Progenitor cell of endocrine pancreas (in vitro differentiated cells): ENCODE measurements at regions not wholly inside any gene's neighbourhood (a gene's known extent, or its start where the extent isn't known, plus 50 kb on each side); places are given as distances from the start of the nearest gene placed in this dataset.

Experiments used
- DNase-seq: peaks from one replicate; pipeline ENCODE4 v3.0.0; 2021; ENCODE audit warnings: low spot score; ENCODE audit not compliant: unreplicated experiment
- H3K27ac Mint-ChIP-seq: 2 replicates; pipeline ENCODE4 v1.8.0; 2021; ENCODE audit warnings: mild to moderate bottlenecking, moderate library complexity, mixed read lengths
- H3K27me3 Mint-ChIP-seq: 2 replicates; pipeline ENCODE4 v1.8.0; 2021; ENCODE audit warnings: mixed read lengths
- H3K36me3 Mint-ChIP-seq: 2 replicates; pipeline ENCODE4 v1.8.0; 2022; ENCODE audit warnings: mixed read lengths; ENCODE audit not compliant: insufficient read depth
- H3K4me1 Mint-ChIP-seq: 2 replicates; pipeline ENCODE4 v1.8.0; 2021; ENCODE audit warnings: low read depth, mixed read lengths
- H3K4me3 Mint-ChIP-seq: 2 replicates; pipeline ENCODE4 v1.8.0; 2021; ENCODE audit warnings: low read depth, mild to moderate bottlenecking, moderate library complexity, mixed read lengths
- H3K9me3 Mint-ChIP-seq: 2 replicates; pipeline ENCODE4 v1.8.0; 2021; ENCODE audit warnings: low read depth, mixed read lengths
- TF ChIP-seq, protein P1 (sequence below): fragments of 200-600 bp; sonication (generic); IDR thresholded peaks from one replicate; pipeline ENCODE4 v1.5.0; 2021; ENCODE audit warnings: antibody characterized with exemption, mild to moderate bottlenecking; ENCODE audit not compliant: unreplicated experiment

DNA sequence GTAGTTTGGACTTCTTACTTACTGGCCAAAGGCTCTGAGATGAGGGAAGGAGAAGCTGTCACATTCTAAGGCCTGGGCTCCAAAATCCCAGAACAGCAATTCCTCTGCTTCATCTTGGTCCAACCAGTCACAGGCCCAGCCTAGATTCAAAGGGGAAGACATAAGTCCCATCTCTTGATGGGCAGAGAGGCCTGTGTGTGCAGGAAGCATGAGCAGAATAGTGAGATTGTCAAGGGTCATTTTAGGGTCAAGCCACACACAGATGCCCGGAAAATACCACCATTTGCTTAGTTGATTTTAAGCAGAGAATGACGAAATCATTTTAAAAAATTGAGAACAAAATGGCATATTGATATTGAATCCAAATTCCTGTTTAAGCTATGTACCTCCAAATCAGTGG lies 580.9 kb upstream of the ZFP42 start:
- Mint-ChIP-seq H3K27me3 (no peaks in the 10 kb centered on the region), H3K27ac (no peak overlapping the region), H3K36me3 (no peaks in the 10 kb centered on the region), H3K4me3 (no peak overlapping the region), H3K4me1 (no peaks in the 10 kb centered on the region), H3K9me3 (no peaks in the 10 kb centered on the region)
- TF ChIP-seq, protein P1, sequence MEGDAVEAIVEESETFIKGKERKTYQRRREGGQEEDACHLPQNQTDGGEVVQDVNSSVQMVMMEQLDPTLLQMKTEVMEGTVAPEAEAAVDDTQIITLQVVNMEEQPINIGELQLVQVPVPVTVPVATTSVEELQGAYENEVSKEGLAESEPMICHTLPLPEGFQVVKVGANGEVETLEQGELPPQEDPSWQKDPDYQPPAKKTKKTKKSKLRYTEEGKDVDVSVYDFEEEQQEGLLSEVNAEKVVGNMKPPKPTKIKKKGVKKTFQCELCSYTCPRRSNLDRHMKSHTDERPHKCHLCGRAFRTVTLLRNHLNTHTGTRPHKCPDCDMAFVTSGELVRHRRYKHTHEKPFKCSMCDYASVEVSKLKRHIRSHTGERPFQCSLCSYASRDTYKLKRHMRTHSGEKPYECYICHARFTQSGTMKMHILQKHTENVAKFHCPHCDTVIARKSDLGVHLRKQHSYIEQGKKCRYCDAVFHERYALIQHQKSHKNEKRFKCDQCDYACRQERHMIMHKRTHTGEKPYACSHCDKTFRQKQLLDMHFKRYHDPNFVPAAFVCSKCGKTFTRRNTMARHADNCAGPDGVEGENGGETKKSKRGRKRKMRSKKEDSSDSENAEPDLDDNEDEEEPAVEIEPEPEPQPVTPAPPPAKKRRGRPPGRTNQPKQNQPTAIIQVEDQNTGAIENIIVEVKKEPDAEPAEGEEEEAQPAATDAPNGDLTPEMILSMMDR: no peak
- no peak for DNase-seq

DNA sequence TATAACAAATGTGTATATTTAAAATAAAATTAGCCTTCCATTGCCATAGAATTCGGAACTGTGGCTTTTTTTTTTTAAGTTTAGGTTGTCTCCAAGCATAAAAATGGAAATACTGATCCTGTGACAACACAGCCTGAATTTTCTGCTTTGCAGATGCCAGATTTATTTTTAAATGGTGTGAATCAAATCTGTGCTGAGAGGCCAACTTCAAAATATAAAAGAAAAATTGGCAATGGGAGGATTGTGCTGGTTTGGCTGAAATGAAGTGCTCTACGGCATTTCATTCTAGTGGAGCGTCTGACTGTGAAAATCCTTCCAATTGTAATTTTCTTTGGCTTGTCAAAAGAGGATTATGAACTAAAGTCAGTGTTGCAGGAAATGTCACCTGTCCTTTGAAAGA lies 580.3 kb upstream of the ZFP42 start:
- Mint-ChIP-seq H3K36me3 (no peaks in the 10 kb centered on the region), H3K4me3 (no peak overlapping the region), H3K27me3 (no peaks in the 10 kb centered on the region), H3K9me3 (no peaks in the 10 kb centered on the region), H3K27ac (no peak overlapping the region), H3K4me1 (no peaks in the 10 kb centered on the region)
- DNase-seq: no peak
- TF ChIP-seq, protein P1: no peak

DNA sequence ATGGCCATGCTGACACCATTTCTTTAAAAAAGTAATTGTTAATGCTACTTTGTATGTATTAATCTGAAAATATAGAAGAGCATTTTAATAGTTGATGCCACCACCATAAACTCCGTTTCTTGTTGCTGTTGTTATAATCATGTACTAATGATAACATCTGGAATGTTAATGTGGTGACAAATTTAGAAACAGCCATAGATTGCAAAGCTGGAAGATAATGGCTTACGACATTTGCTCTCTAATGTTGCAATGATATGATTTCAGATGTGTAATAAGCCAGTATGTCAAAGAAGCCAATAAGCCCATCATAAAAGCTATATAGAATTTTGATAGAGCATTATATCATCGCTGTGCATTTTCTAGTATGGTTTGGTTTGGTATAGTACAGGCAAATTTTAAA lies 579.4 kb upstream of the ZFP42 start:
- Mint-ChIP-seq H3K36me3 (no peaks in the 10 kb centered on the region), H3K9me3 (no peaks in the 10 kb centered on the region), H3K27ac (no peak overlapping the region), H3K4me3 (no peak overlapping the region), H3K27me3 (no peaks in the 10 kb centered on the region), H3K4me1 (no peaks in the 10 kb centered on the region)
- no peak for DNase-seq
- TF ChIP-seq, protein P1: no peak

DNA sequence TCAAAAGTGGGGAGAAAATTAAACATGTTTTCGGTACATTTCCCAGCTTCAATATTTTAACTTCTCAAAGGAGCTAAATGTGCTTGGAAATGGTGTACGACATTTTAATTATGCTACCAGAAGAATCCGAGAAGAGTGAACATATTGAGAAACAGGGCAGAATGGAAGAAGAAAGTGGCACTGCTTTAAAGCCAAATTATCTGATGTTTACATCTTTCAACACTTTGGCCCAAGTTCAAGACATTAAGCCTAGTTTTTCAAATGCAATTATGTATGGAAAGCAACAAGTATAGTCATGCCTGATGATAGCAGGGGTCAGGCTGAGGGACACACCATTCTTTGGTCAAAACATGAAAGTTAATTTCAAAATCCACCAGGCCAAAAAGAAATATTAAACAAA lies 577.9 kb upstream of the ZFP42 start:
- Mint-ChIP-seq H3K4me1 (no peaks in the 10 kb centered on the region), H3K27me3 (no peaks in the 10 kb centered on the region), H3K27ac (no peak overlapping the region), H3K9me3 (no peaks in the 10 kb centered on the region), H3K4me3 (no peak overlapping the region), H3K36me3 (no peaks in the 10 kb centered on the region)
- TF ChIP-seq, protein P1: no peak
- DNase-seq: no peak

DNA sequence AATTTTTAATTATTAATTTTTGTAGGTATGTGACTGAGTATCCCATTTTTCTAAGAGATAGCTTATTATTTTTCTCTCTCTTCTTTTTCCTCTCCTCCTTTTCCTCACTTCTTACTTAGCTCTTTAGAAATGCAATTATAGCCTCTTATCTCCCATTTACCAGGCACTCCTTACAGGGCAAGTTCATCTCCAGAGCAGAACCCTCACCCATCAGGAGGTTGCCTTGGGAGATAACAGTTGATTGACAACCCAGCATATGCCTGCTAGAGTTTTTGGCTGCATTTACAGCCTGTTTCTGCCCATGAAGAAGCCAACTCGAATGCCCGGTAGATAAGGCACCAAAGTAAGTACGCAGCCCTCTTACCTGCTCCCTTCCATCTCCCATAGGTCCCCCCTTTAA lies 572.9 kb upstream of the ZFP42 start:
- no peak for DNase-seq
- H3K4me3 Mint-ChIP-seq: no peak overlapping the region
- no peaks in the 10 kb centered on the region for H3K27me3 Mint-ChIP-seq
- TF ChIP-seq, protein P1: no peak
- H3K27ac Mint-ChIP-seq: no peak overlapping the region
- no peaks in the 10 kb centered on the region for H3K36me3 Mint-ChIP-seq
- H3K9me3 Mint-ChIP-seq: no peaks in the 10 kb centered on the region
- no peaks in the 10 kb centered on the region for H3K4me1 Mint-ChIP-seq

DNA sequence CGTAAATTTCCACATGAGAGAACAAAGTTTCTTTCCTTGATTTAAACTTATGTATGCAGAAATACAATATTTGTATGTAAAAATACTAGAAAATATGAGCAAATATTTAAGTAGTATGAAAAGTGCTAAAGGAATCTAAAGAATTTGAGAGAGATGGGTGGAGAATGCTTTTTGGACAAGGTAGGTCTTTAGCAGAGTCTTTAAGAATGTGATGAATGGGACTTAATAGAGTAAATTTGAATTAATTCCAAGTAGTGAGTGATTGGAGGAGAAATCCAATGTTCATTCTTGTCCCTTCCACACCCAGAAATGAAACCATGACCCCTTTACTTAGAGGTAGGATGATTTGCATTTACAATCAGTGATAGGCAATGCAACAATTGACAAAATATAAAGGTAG lies 570.9 kb upstream of the ZFP42 start:
- H3K9me3 Mint-ChIP-seq: no peaks in the 10 kb centered on the region
- no peaks in the 10 kb centered on the region for H3K4me1 Mint-ChIP-seq
- H3K27me3 Mint-ChIP-seq: no peaks in the 10 kb centered on the region
- no peak overlapping the region for H3K4me3 Mint-ChIP-seq
- no peak overlapping the region for H3K27ac Mint-ChIP-seq
- TF ChIP-seq, protein P1: no peak
- no peak for DNase-seq
- no peaks in the 10 kb centered on the region for H3K36me3 Mint-ChIP-seq
